Smooth muscle cell (in vitro differentiated cells): ENCODE measurements at regions not wholly inside any gene's neighbourhood (a gene's known extent, or its start where the extent isn't known, plus 50 kb on each side); places are given as distances from the start of the nearest gene placed in this dataset.

Source experiments
- DNase-seq: peaks from one replicate; lab custom pipeline; 2025; ENCODE audit not compliant: unreplicated experiment; lab: John Stamatoyannopoulos, UW
- H2AFZ ChIP-seq: fragments of 200-600 bp; sonication (generic); 2 replicates; pipeline ENCODE4 v1.6.0; 2016; ENCODE audit warnings: antibody characterized with exemption, low read depth, mild to moderate bottlenecking
- H3F3A ChIP-seq: fragments of 200-600 bp; sonication (generic); 2 replicates; pipeline ENCODE4 v1.6.0; 2017; ENCODE audit warnings: antibody characterized with exemption, low read depth
- H3K27ac ChIP-seq: fragments of 200-600 bp; sonication (generic); 2 replicates; pipeline ENCODE4 v1.5.1; 2016; ENCODE audit warnings: low read depth, mild to moderate bottlenecking
- H3K27me3 ChIP-seq: fragments of 200-600 bp; sonication (generic); 2 replicates; pipeline ENCODE4 v1.6.1; 2016; ENCODE audit warnings: low read depth, mild to moderate bottlenecking
- H3K36me3 ChIP-seq: fragments of 200-600 bp; sonication (generic); 2 replicates; pipeline ENCODE4 v1.5.1; 2016; ENCODE audit warnings: low read depth
- H3K4me1 ChIP-seq: fragments of 200-600 bp; sonication (generic); 2 replicates; pipeline ENCODE4 v1.5.1; 2016; ENCODE audit warnings: low read depth
- H3K4me2 ChIP-seq: fragments of 200-600 bp; sonication (generic); 2 replicates; pipeline ENCODE4 v1.6.0; 2016; ENCODE audit warnings: mild to moderate bottlenecking
- H3K4me3 ChIP-seq: fragments of 200-600 bp; sonication (generic); 2 replicates; pipeline ENCODE4 v1.5.1; 2016; ENCODE audit warnings: mild to moderate bottlenecking
- H3K79me2 ChIP-seq: fragments of 200-600 bp; sonication (generic); 2 replicates; pipeline ENCODE4 v1.6.0; 2016; ENCODE audit warnings: low read depth, mild to moderate bottlenecking
- H3K9ac ChIP-seq: fragments of 200-600 bp; sonication (generic); 2 replicates; pipeline ENCODE4 v1.6.0; 2016; ENCODE audit warnings: low read depth
- H3K9me3 ChIP-seq: fragments of 200-600 bp; sonication (generic); replicated peaks from 2 replicates; pipeline ENCODE4 v1.5.1; 2016; ENCODE audit warnings: low read depth
- H4K20me1 ChIP-seq: fragments of 200-600 bp; sonication (generic); 2 replicates; pipeline ENCODE4 v1.6.0; 2016; ENCODE audit warnings: low read depth
- CTCF ChIP-seq: fragments of 200-600 bp; sonication (generic); IDR thresholded peaks from 2 replicates; pipeline ENCODE4 v1.5.1; 2017; ENCODE audit warnings: borderline replicate concordance, mild to moderate bottlenecking, antibody characterized with exemption; ENCODE audit not compliant: insufficient read depth, poor library complexity, severe bottlenecking
- WGBS: methylation state at CpG from one replicate; pipeline ENCODE4 v1.1.7; 2016; ENCODE audit warnings: low lambda C conversion rate; 5-methylcytosine and 5-hydroxymethylcytosine counted together

- peaks cover 3% of the 10 kb centered on the region for H3K4me1 ChIP-seq
- no peaks in the 10 kb centered on the region for H3K27me3 ChIP-seq
- TF ChIP-seq CTCF: no peak
- no peak overlapping the region for H3K4me2 ChIP-seq
- H3K9me3 ChIP-seq: no peaks in the 10 kb centered on the region
- no peak overlapping the region for H2AFZ ChIP-seq
- H3F3A ChIP-seq: no peaks in the 10 kb centered on the region
- no peaks in the 10 kb centered on the region for H3K79me2 ChIP-seq
- H3K36me3 ChIP-seq: no peaks in the 10 kb centered on the region
- no peak overlapping the region for H3K4me3 ChIP-seq
- no peak overlapping the region for H3K9ac ChIP-seq
- no peak for DNase-seq
- H4K20me1 ChIP-seq: no peaks in the 10 kb centered on the region
- H3K27ac ChIP-seq: no peak overlapping the region
Measured at GRCh38 chr9:108205276-108205675, 650.5 kb downstream of the ACTL7B start.

- no peaks in the 10 kb centered on the region for H3K79me2 ChIP-seq
- H4K20me1 ChIP-seq: no peaks in the 10 kb centered on the region
- no peaks in the 10 kb centered on the region for H3K36me3 ChIP-seq
- 91% methylated on average over 1 of the region's 1 CpG for WGBS
- H3K4me3 ChIP-seq: no peak overlapping the region
- no peak for DNase-seq
- no peaks in the 10 kb centered on the region for H3K4me1 ChIP-seq
- no peaks in the 10 kb centered on the region for H3K9me3 ChIP-seq
- H3K4me2 ChIP-seq: no peak overlapping the region
- no peak overlapping the region for H3K27ac ChIP-seq
- no peak for TF ChIP-seq CTCF
- no peaks in the 10 kb centered on the region for H3F3A ChIP-seq
- H3K27me3 ChIP-seq: peaks cover 3% of the 10 kb centered on the region
- H3K9ac ChIP-seq: no peak overlapping the region
- H2AFZ ChIP-seq: no peak overlapping the region
Measured at GRCh38 chr9:108197899-108198298, 657.9 kb downstream of the ACTL7B start.

GRCh38 chr9:108197008-108197365 is 658.8 kb downstream of the ACTL7B start:
- peaks cover 3% of the 10 kb centered on the region for H3K27me3 ChIP-seq
- DNase-seq: no peak
- 93% methylated on average over 3 of the region's 3 CpGs for WGBS
- H3F3A ChIP-seq: no peaks in the 10 kb centered on the region
- H3K36me3 ChIP-seq: no peaks in the 10 kb centered on the region
- H2AFZ ChIP-seq: no peak overlapping the region
- no peak overlapping the region for H3K4me3 ChIP-seq
- no peak overlapping the region for H3K4me2 ChIP-seq
- no peaks in the 10 kb centered on the region for H3K4me1 ChIP-seq
- no peaks in the 10 kb centered on the region for H4K20me1 ChIP-seq
- no peak for TF ChIP-seq CTCF
- no peak overlapping the region for H3K9ac ChIP-seq
- no peaks in the 10 kb centered on the region for H3K9me3 ChIP-seq
- H3K27ac ChIP-seq: no peak overlapping the region
- H3K79me2 ChIP-seq: no peaks in the 10 kb centered on the region

- H2AFZ ChIP-seq: no peak overlapping the region
- H3K9me3 ChIP-seq: no peaks in the 10 kb centered on the region
- no peak overlapping the region for H3K4me2 ChIP-seq
- H4K20me1 ChIP-seq: no peaks in the 10 kb centered on the region
- H3K27ac ChIP-seq: no peak overlapping the region
- no peak for DNase-seq
- H3K36me3 ChIP-seq: no peaks in the 10 kb centered on the region
- peaks cover 3% of the 10 kb centered on the region for H3K27me3 ChIP-seq
- no peaks in the 10 kb centered on the region for H3F3A ChIP-seq
- WGBS: 89% methylated on average over 5 of the region's 5 CpGs
- no peak overlapping the region for H3K4me3 ChIP-seq
- no peaks in the 10 kb centered on the region for H3K79me2 ChIP-seq
- no peaks in the 10 kb centered on the region for H3K4me1 ChIP-seq
- H3K9ac ChIP-seq: no peak overlapping the region
- no peak for TF ChIP-seq CTCF
Measured at GRCh38 chr9:108196332-108197007, 659.3 kb downstream of the ACTL7B start.
